Upper lobe of left lung (tissue), 4 donors: ENCODE measurements at regions not wholly inside any gene's neighbourhood (a gene's known extent, or its start where the extent isn't known, plus 50 kb on each side); places are given as distances from the start of the nearest gene placed in this dataset.

Experiments
- EP300 ChIP-seq, 4 donors: sonication (generic); formaldehyde crosslinking; IDR thresholded peaks; one replicate each; pipeline ENCODE4 v1.5.1; 2017; ENCODE audit warnings: antibody characterized with exemption in 4 of 4, control low read depth in 2 of 4
- POLR2A ChIP-seq, 4 donors: fragments of 450-650 bp; IDR thresholded peaks; one replicate each; pipeline ENCODE4 v1.5.1; 2016 to 2017; ENCODE audit warnings: antibody characterized with exemption in 4 of 4, mild to moderate bottlenecking in 2 of 4
- TF ChIP-seq, protein P1 (sequence below), 6 experiments: fragments of 450-650 bp in 4 of 6; fragments of 200-600 bp in 2 of 6; sonication (generic) in 2 of 6; IDR thresholded peaks; one replicate each; pipeline ENCODE4 v1.5.1; 2016 to 2019; ENCODE audit warnings: antibody characterized with exemption in 6 of 6

DNA sequence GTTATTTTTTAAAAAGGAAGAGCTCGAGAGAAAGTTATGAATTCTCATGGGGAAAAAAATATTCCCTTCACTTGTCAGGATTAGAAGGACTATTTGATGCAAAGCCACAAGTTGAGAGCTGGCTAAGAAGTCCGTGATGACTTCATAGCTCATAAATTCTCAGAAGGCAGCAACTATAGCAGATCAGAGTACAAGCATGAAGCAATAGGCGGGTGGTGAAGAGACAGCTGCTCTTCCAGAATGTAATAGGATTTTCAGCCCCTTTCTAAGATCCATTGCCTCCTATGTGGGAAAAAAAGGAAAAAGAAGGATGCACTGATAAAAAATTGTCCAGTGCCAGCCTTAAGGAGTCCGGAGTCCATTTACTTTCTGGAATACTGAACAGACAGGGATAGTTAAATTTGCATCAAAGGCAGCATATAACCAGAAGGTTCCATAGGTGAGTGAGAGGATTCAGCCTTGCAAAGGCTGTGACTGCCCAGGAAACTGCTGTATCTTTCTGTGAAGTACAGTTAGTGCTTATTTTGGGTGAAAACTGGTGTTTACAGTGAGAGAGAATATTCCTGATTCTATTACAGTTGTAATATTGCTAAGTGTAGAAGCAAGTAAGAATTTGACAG lies 929.5 kb upstream of the ALCAM start:
- no peak for TF ChIP-seq EP300 (IDR thresholded peaks at IDR 0.05)
- TF ChIP-seq, protein P1, sequence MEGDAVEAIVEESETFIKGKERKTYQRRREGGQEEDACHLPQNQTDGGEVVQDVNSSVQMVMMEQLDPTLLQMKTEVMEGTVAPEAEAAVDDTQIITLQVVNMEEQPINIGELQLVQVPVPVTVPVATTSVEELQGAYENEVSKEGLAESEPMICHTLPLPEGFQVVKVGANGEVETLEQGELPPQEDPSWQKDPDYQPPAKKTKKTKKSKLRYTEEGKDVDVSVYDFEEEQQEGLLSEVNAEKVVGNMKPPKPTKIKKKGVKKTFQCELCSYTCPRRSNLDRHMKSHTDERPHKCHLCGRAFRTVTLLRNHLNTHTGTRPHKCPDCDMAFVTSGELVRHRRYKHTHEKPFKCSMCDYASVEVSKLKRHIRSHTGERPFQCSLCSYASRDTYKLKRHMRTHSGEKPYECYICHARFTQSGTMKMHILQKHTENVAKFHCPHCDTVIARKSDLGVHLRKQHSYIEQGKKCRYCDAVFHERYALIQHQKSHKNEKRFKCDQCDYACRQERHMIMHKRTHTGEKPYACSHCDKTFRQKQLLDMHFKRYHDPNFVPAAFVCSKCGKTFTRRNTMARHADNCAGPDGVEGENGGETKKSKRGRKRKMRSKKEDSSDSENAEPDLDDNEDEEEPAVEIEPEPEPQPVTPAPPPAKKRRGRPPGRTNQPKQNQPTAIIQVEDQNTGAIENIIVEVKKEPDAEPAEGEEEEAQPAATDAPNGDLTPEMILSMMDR (IDR thresholded peaks at IDR 0.05) = no peak
- no peak for TF ChIP-seq POLR2A (IDR thresholded peaks at IDR 0.05)
